Fibroblast of villous mesenchyme (primary cell): ENCODE measurements at regions not wholly inside any gene's neighbourhood (a gene's known extent, or its start where the extent isn't known, plus 50 kb on each side); places are given as distances from the start of the nearest gene placed in this dataset.

Experiments
- DNase-seq: peaks from one replicate; pipeline ENCODE4 v3.0.0-alpha.2; 2010; ENCODE audit warnings: low read depth
- H3K4me3 ChIP-seq: 2 replicates; pipeline ENCODE4 v1.5.1; 2011; ENCODE audit warnings: low read depth, mild to moderate bottlenecking, low read length
- CTCF ChIP-seq: IDR thresholded peaks from 2 replicates; pipeline ENCODE4 v1.5.1; 2012; ENCODE audit warnings: low read depth, mild to moderate bottlenecking, low read length; ENCODE audit not compliant: insufficient read depth

- H3K4me3 ChIP-seq, result no peak overlapping the region
- TF ChIP-seq CTCF, result no peak
- DNase-seq, result no peak
These were observed 196.3 kb downstream of the SLITRK5 start for GRCh38 chr13:87867426-87867825.

GRCh38 chr13:87868731-87869130 is 197.6 kb downstream of the SLITRK5 start:
- TF ChIP-seq CTCF, result no peak
- DNase-seq, result no peak
- no peak overlapping the region for H3K4me3 ChIP-seq

GRCh38 chr13:87872813-87873212 is 201.6 kb downstream of the SLITRK5 start:
- DNase-seq, result no peak
- no peak overlapping the region for H3K4me3 ChIP-seq
- no peak for TF ChIP-seq CTCF

- DNase-seq, result no peak
- no peak for TF ChIP-seq CTCF
- no peak overlapping the region for H3K4me3 ChIP-seq
These were observed 206.3 kb downstream of the SLITRK5 start for GRCh38 chr13:87877477-87877876.

- H3K4me3 ChIP-seq, result no peak overlapping the region
- DNase-seq, result no peak
- no peak for TF ChIP-seq CTCF
These were observed 207.5 kb downstream of the SLITRK5 start for GRCh38 chr13:87878706-87879105.

- H3K4me3 ChIP-seq, result no peak overlapping the region
- no peak for TF ChIP-seq CTCF
- no peak for DNase-seq
These were observed 213.7 kb downstream of the SLITRK5 start for GRCh38 chr13:87884884-87885283.

GRCh38 chr13:87887459-87888123 is 216.4 kb downstream of the SLITRK5 start:
- DNase-seq, result no peak
- no peak for TF ChIP-seq CTCF
- H3K4me3 ChIP-seq, result no peak overlapping the region
